Stimulated activated naive CD8-positive, alpha-beta T cell treated with anti-CD3 and anti-CD28 coated beads, Interleukin-15, amount 100 ng/mL, for 72 hours (primary cell): ENCODE measurements at regions not wholly inside any gene's neighbourhood (a gene's known extent, or its start where the extent isn't known, plus 50 kb on each side); places are given as distances from the start of the nearest gene placed in this dataset.
"Not testable (repeated sequence)": the region's sequence is repeated elsewhere in the genome, so short reads cannot be mapped to it uniquely, and the experiment has no call there.

Experiments
- ATAC-seq: fragments of 150-1000 bp; cut with Tn5 transposase; 2 replicates; pipeline ENCODE4 v1.10.0; 2021; ENCODE audit warnings: mild to moderate bottlenecking, moderate library complexity
- DNase-seq, 2 donors: peaks; one replicate each; pipeline ENCODE4 v3.0.0; 2021 to 2022
- H3K27ac Mint-ChIP-seq, 2 donors: one replicate each; pipeline ENCODE4 v1.8.0; 2022; ENCODE audit warnings: mild to moderate bottlenecking in 2 of 2, mixed read lengths in 2 of 2, moderate library complexity in 2 of 2
- H3K27me3 Mint-ChIP-seq: one replicate; pipeline ENCODE4 v1.8.0; 2022; ENCODE audit warnings: mixed read lengths
- H3K4me1 Mint-ChIP-seq: one replicate; pipeline ENCODE4 v1.8.0; 2022; ENCODE audit warnings: mild to moderate bottlenecking, mixed read lengths
- H3K4me3 Mint-ChIP-seq, 2 donors: one replicate each; pipeline ENCODE4 v1.8.0; 2022; ENCODE audit warnings: mild to moderate bottlenecking in 2 of 2, mixed read lengths in 2 of 2, moderate library complexity in 1 of 2
- H3K9me3 Mint-ChIP-seq, 2 donors: one replicate each; pipeline ENCODE4 v1.8.0; 2022; ENCODE audit warnings: mixed read lengths in 2 of 2

GRCh38 chr21:30104241-30104640, 62.4 kb downstream of the CLDN17 start:
- no peak for ATAC-seq
- Mint-ChIP-seq H3K27me3 (no peaks in the 10 kb centered on the region), H3K4me1 (no peaks in the 10 kb centered on the region), H3K9me3 (no peaks in the 10 kb centered on the region), H3K4me3 (no peak overlapping the region), H3K27ac (no peak overlapping the region)
- no peak for DNase-seq

DNA sequence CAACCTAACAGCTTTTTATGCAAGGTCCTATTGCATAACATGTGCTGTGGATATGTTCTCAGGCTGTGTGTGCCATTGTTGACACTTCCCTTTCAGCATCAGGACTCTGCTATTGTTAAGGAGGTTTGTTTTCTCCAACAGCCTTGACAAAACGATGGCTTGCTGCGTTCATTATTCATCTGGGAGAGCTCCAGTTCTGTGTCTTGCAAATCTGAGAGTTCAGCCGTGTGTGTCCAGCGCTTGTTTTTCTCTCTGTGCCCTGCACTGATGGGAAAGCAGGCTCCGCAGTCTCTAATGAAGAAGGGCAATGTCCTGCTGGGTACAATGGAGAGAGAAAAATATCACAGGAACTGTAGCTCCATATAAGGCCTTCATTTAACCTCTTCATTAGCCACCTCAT, 63.7 kb downstream of the CLDN17 start:
- H3K9me3 Mint-ChIP-seq, result no peaks in the 10 kb centered on the region
- no peak overlapping the region for H3K4me3 Mint-ChIP-seq
- no peak overlapping the region for H3K27ac Mint-ChIP-seq
- ATAC-seq, result no peak
- DNase-seq, result no peak
- no peaks in the 10 kb centered on the region for H3K27me3 Mint-ChIP-seq
- no peaks in the 10 kb centered on the region for H3K4me1 Mint-ChIP-seq

GRCh38 chr21:30101967-30102366, 64.6 kb downstream of the CLDN17 start:
- no peaks in the 10 kb centered on the region for H3K4me1 Mint-ChIP-seq
- no peak overlapping the region for H3K27ac Mint-ChIP-seq
- DNase-seq (no peak), ATAC-seq (no peak)
- no peaks in the 10 kb centered on the region for H3K9me3 Mint-ChIP-seq
- no peaks in the 10 kb centered on the region for H3K27me3 Mint-ChIP-seq
- no peak overlapping the region for H3K4me3 Mint-ChIP-seq

- DNase-seq, result no peak
- Mint-ChIP-seq H3K27me3 (no peaks in the 10 kb centered on the region), H3K9me3 (no peaks in the 10 kb centered on the region), H3K4me3 (no peak overlapping the region), H3K27ac (no peak overlapping the region), H3K4me1 (no peaks in the 10 kb centered on the region)
- no peak for ATAC-seq
Observed at GRCh38 chr21:30097791-30098190, 68.8 kb downstream of the CLDN17 start.

DNA sequence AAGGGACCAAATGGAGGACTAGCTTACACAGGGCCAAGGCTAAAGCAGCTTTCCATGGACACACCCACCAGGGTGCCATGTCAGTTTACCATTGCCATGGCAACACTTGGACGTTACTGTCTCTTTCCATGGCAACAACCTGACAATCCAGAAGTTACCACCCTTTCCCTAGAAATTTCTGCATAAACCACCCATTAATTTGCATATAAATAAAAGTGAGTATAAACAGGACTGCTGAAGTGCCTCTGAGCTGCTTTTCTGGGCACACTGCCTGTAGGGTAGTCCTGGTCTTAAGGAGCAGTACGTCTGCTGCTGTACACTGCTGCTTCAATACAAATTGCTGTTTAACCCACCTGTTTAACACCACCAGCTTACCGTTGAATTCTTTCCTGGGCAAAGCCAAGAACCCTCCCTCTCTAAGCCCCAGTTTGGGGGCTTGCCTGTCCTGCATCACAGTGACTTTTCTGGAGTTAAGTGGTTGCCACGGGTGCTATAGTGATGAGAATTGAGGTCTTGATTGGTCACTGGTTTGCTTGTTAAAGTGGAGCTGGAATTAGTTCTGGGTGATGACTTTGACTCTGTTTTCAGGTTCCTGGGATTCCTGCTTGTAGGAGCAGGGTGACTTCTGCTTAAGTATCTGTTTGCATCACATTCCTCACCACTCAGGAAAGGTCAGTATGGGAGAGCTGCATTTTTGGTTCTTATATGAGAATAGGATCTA, 83.2 kb downstream of the CLDN17 start:
- DNase-seq, result no peak
- no peak overlapping the region for H3K4me3 Mint-ChIP-seq
- ATAC-seq, result no peak

DNA sequence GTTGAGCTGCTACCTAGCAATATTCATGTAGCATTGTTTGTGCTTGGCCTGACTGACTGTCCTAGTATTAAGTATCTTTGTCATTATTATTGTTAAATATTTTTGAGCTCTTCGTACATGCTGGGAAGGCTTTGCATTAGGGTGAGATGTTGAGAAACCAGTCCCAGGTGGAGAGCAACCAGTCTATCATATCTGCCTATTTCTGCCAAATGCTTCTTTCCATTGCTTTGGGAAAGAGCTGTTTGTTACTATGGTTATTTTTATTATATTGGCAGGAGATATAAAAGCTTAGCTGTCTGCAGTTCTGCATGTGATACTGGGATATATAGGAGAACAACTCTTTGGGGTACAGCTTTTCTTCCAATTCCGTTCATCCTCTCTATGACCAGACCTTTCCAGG, 85.1 kb downstream of the CLDN17 start:
- peaks cover 7% of the 10 kb centered on the region for H3K27me3 Mint-ChIP-seq
- H3K4me1 Mint-ChIP-seq, result no peaks in the 10 kb centered on the region
- no peak overlapping the region for H3K27ac Mint-ChIP-seq
- H3K4me3 Mint-ChIP-seq, result no peak overlapping the region
- DNase-seq, result no peak
- ATAC-seq, result no peak
- H3K9me3 Mint-ChIP-seq, result peaks cover 8 to 13% of the 10 kb centered on the region in 2 donors

More for the DNA sequence above, 83.2 kb downstream of the CLDN17 start:
- H3K27me3 Mint-ChIP-seq, result peaks cover 7% of the 10 kb centered on the region
- no peak overlapping the region for H3K27ac Mint-ChIP-seq
- H3K9me3 Mint-ChIP-seq, result peaks cover 0 to 7% of the 10 kb centered on the region in 2 donors
- no peaks in the 10 kb centered on the region for H3K4me1 Mint-ChIP-seq

- peaks cover 7 to 23% of the 10 kb centered on the region in 2 donors for H3K9me3 Mint-ChIP-seq
- DNase-seq (no peak), ATAC-seq (no peak)
- peaks cover 13% of the 10 kb centered on the region for H3K27me3 Mint-ChIP-seq
- H3K27ac Mint-ChIP-seq, result peak overlapping the region in 1 of 2 donors; percentile 50
- no peaks in the 10 kb centered on the region for H3K4me1 Mint-ChIP-seq
- H3K4me3 Mint-ChIP-seq, result no peak overlapping the region
Observed at GRCh38 chr21:30072496-30072895, 94.1 kb downstream of the CLDN17 start.

GRCh38 chr21:30058928-30059327, 107.7 kb downstream of the CLDN17 start:
- H3K27ac Mint-ChIP-seq, result no peak overlapping the region
- H3K27me3 Mint-ChIP-seq, result no peaks in the 10 kb centered on the region
- DNase-seq, result no peak
- no peak overlapping the region for H3K4me3 Mint-ChIP-seq
- no peaks in the 10 kb centered on the region for H3K9me3 Mint-ChIP-seq
- no peak for ATAC-seq
- no peaks in the 10 kb centered on the region for H3K4me1 Mint-ChIP-seq

- Mint-ChIP-seq H3K4me3 (no peak overlapping the region), H3K27me3 (no peaks in the 10 kb centered on the region), H3K9me3 (no peaks in the 10 kb centered on the region), H3K27ac (no peak overlapping the region), H3K4me1 (no peaks in the 10 kb centered on the region)
- DNase-seq (no peak), ATAC-seq (no peak)
Observed at GRCh38 chr21:30057108-30057507, 109.5 kb downstream of the CLDN17 start.

DNA sequence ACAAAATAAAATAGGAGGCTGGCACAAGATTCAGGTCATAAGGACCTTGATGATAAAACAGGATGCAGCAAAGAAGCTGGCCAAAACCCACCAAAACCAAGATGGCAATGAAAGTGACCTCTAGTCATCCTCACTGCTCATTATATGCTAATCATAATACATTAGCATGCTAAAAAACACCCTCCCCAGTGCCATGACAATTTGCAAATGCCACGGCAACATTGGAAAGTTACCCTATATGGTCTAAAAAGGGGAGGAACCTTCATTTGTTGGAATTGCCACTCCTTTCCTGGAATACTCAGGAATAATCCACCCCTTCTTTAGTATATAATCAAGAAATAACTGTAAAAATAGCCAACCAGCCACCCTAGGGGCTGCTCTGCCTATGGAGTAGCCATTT, 108.8 kb upstream of the GRIK1 start:
- DNase-seq (no peak), ATAC-seq (no peak)
- Mint-ChIP-seq H3K27ac (no peak overlapping the region), H3K4me1 (no peaks in the 10 kb centered on the region), H3K27me3 (no peaks in the 10 kb centered on the region), H3K9me3 (no peaks in the 10 kb centered on the region), H3K4me3 (no peak overlapping the region)

DNA sequence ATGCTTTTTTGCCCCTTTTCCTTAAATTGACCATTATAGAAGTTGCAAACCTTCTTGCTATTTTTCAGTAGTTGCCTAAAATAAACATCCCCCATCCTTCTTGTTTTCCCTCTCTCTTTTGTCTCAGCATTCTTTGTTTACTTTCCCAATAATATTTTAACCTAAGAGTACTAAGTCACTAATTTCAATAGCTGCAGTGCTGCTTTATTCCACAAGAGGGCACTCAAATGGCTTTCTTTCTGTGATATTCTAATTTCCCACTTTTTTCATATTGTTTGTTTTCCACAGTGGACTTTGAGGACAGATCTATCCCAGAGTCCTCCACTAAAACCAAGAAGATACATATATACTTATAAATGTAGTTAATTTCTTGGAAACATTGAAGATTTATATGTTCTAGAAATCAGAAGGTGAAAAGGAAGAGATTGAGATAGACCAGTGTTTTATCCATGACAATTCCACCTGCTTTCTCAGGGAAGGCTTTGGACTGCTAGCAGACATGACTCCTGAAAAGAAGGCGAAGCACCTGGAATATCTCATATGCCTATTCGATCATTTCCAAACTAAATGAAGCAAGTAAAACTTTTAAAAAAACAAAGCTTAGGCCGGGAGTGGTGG, 104.8 kb upstream of the GRIK1 start:
- no peak for DNase-seq
- H3K9me3 Mint-ChIP-seq, result peaks cover 0 to 7% of the 10 kb centered on the region in 2 donors
- H3K4me3 Mint-ChIP-seq, result no peak overlapping the region
- ATAC-seq, result no peak
- H3K27ac Mint-ChIP-seq, result no peak overlapping the region
- H3K4me1 Mint-ChIP-seq, result no peaks in the 10 kb centered on the region
- peaks cover 4% of the 10 kb centered on the region for H3K27me3 Mint-ChIP-seq

DNA sequence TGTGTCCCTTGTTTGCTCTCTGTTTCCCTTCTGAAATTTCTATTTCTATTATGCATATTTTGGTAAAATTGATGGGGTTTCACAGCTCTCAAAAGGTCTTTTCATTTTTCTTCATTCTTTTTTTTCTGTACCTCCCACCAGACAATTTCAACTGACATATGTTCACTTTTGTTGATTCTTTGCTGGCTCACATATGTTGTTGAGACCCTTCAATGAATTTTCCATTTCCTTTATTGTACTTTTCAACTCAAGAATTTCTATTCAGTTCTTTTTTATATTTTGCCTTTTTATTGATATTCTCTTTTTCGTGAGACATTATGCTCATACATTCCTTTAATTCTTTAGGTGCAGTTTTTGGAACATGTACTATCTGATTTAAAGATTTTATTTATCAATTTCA, 102.6 kb upstream of the GRIK1 start:
- peaks cover 0 to 7% of the 10 kb centered on the region in 2 donors for H3K9me3 Mint-ChIP-seq
- no peak overlapping the region for H3K27ac Mint-ChIP-seq
- no peaks in the 10 kb centered on the region for H3K4me1 Mint-ChIP-seq
- no peak for ATAC-seq
- no peak overlapping the region for H3K4me3 Mint-ChIP-seq
- no peak for DNase-seq
- peaks cover 8% of the 10 kb centered on the region for H3K27me3 Mint-ChIP-seq

GRCh38 chr21:30033441-30033840, 93.6 kb upstream of the GRIK1 start:
- H3K9me3 Mint-ChIP-seq, result no peaks in the 10 kb centered on the region
- no peaks in the 10 kb centered on the region for H3K27me3 Mint-ChIP-seq
- no peak for ATAC-seq
- no peak for DNase-seq
- no peak overlapping the region for H3K27ac Mint-ChIP-seq
- no peaks in the 10 kb centered on the region for H3K4me1 Mint-ChIP-seq
- H3K4me3 Mint-ChIP-seq, result no peak overlapping the region

GRCh38 chr21:30030416-30030815, 90.6 kb upstream of the GRIK1 start:
- Mint-ChIP-seq H3K9me3 (no peaks in the 10 kb centered on the region), H3K4me1 (no peaks in the 10 kb centered on the region), H3K27me3 (peaks cover 7% of the 10 kb centered on the region), H3K27ac (no peak overlapping the region), H3K4me3 (no peak overlapping the region)
- no peak for ATAC-seq
- DNase-seq, result no peak

DNA sequence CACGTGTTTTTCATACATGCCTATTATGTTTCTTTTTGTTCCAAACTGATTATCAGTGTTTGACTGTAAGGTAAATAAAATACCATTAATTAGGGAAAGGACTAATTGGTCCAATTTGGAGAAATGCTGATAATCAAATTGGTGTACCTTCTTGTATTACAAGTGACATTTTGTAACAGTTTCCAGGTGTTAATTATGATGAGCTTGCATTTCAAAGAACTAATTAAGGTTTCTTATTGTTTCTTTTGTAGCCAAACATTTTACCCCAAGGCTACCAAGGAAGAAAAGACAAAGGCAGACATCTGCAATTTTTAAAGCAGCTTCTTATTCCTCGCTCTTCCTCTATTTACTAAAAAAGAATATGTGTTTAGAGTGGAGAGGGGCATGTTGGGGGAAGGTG, 88.7 kb upstream of the GRIK1 start:
- no peaks in the 10 kb centered on the region for H3K4me1 Mint-ChIP-seq
- H3K27me3 Mint-ChIP-seq, result peaks cover 7% of the 10 kb centered on the region

GRCh38 chr21:30027986-30028385, 88.2 kb upstream of the GRIK1 start:
- no peaks in the 10 kb centered on the region for H3K9me3 Mint-ChIP-seq
- H3K4me3 Mint-ChIP-seq, result no peak overlapping the region
- no peak for ATAC-seq
- DNase-seq, result no peak
- peaks cover 7% of the 10 kb centered on the region for H3K27me3 Mint-ChIP-seq
- no peaks in the 10 kb centered on the region for H3K4me1 Mint-ChIP-seq
- no peak overlapping the region for H3K27ac Mint-ChIP-seq

More for the DNA sequence above, 88.7 kb upstream of the GRIK1 start:
- ATAC-seq, result no peak
- Mint-ChIP-seq H3K27ac (no peak overlapping the region), H3K9me3 (no peaks in the 10 kb centered on the region), H3K4me3 (no peak overlapping the region)
- DNase-seq, result no peak

GRCh38 chr21:30023056-30023455, 83.3 kb upstream of the GRIK1 start:
- not testable (repeated sequence) for H3K27me3 Mint-ChIP-seq, H3K27ac Mint-ChIP-seq, H3K4me3 Mint-ChIP-seq, DNase-seq, H3K4me1 Mint-ChIP-seq, ATAC-seq, H3K9me3 Mint-ChIP-seq
